Liver (tissue), 8 donors: ENCODE measurements at regions not wholly inside any gene's neighbourhood (a gene's known extent, or its start where the extent isn't known, plus 50 kb on each side); places are given as distances from the start of the nearest gene placed in this dataset.
"Not testable (repeated sequence)": the region's sequence is repeated elsewhere in the genome, so short reads cannot be mapped to it uniquely, and the experiment has no call there.

Experiments
- DNase-seq: peaks from one replicate; pipeline ENCODE4 v3.0.0-alpha.2; 2017; ENCODE audit warnings: low spot score
- H3K27ac ChIP-seq, 2 donors: one replicate each; pipeline ENCODE4 v1.7.0; 2013; ENCODE audit warnings: inconsistent platforms in 2 of 2, low read length in 2 of 2, control low read depth in 1 of 2, low read depth in 1 of 2, mild to moderate bottlenecking in 1 of 2
- H3K27me3 ChIP-seq, 4 donors: one replicate each; pipeline versions ENCODE4 v1.6.1 to v1.7.0; 2013; ENCODE audit warnings: low read length in 3 of 4, inconsistent platforms in 1 of 4, mild to moderate bottlenecking in 1 of 4, moderate library complexity in 1 of 4; ENCODE audit not compliant: control insufficient read depth in 4 of 4, insufficient read depth in 4 of 4
- H3K36me3 ChIP-seq, 4 donors: one replicate each; pipeline versions ENCODE4 v1.6.1 to v1.7.0; 2013; ENCODE audit warnings: low read length in 3 of 4, mild to moderate bottlenecking in 3 of 4, low read depth in 1 of 4, moderate library complexity in 1 of 4; ENCODE audit not compliant: control insufficient read depth in 4 of 4, insufficient read depth in 3 of 4
- H3K4me1 ChIP-seq, 4 donors: one replicate each; pipeline versions ENCODE4 v1.6.1 to v1.7.0; 2013; ENCODE audit warnings: low read length in 3 of 4, mild to moderate bottlenecking in 3 of 4, moderate library complexity in 1 of 4; ENCODE audit not compliant: control insufficient read depth in 4 of 4, insufficient read depth in 4 of 4
- H3K4me3 ChIP-seq, 3 donors: one replicate each; pipeline versions ENCODE4 v1.6.1 to v1.7.0; 2013; ENCODE audit warnings: low read length in 3 of 3, control low read depth in 1 of 3, low read depth in 1 of 3, mild to moderate bottlenecking in 1 of 3
- H3K9ac ChIP-seq, 2 donors: one replicate each; pipeline ENCODE4 v1.7.0; 2013; ENCODE audit warnings: low read length in 2 of 2, mild to moderate bottlenecking in 2 of 2, moderate library complexity in 2 of 2, control low read depth in 1 of 2, low read depth in 1 of 2
- H3K9me3 ChIP-seq, 4 donors: one replicate each; pipeline versions ENCODE4 v1.6.1 to v1.7.0; 2013; ENCODE audit warnings: low read length in 3 of 4; ENCODE audit not compliant: control insufficient read depth in 4 of 4
- EGR1 ChIP-seq, 2 donors: IDR thresholded peaks; 2 replicates each; pipeline ENCODE4 v1.6.1; 2016 to 2018; ENCODE audit warnings: antibody characterized with exemption in 2 of 2, low read depth in 2 of 2
- FOXA2 ChIP-seq: IDR thresholded peaks from 2 replicates; pipeline ENCODE4 v1.6.1; 2016; ENCODE audit warnings: antibody characterized with exemption
- GABPA ChIP-seq, 2 donors: IDR thresholded peaks in 1 of 2; conservative IDR thresholded peaks in 1 of 2; 2 replicates each; pipeline ENCODE4 v1.6.1; 2016; ENCODE audit warnings: antibody characterized with exemption in 2 of 2, mild to moderate bottlenecking in 1 of 2, moderate library complexity in 1 of 2
- HNF4A ChIP-seq, 2 donors: conservative IDR thresholded peaks; 2 replicates each; pipeline ENCODE4 v1.6.1; 2016; ENCODE audit warnings: antibody characterized with exemption in 2 of 2, mild to moderate bottlenecking in 2 of 2
- HNF4G ChIP-seq: IDR thresholded peaks from 2 replicates; pipeline ENCODE4 v1.6.1; 2016; ENCODE audit warnings: antibody characterized with exemption
- JUND ChIP-seq, 2 donors: IDR thresholded peaks; 2 replicates each; pipeline ENCODE4 v1.6.1; 2016; ENCODE audit warnings: antibody characterized with exemption in 2 of 2
- NR2F2 ChIP-seq: IDR thresholded peaks from 2 replicates; pipeline ENCODE4 v1.6.1; 2016; ENCODE audit warnings: antibody characterized with exemption
- RAD21 ChIP-seq, 2 donors: IDR thresholded peaks; 2 replicates each; pipeline ENCODE4 v1.6.1; 2016; ENCODE audit warnings: antibody characterized with exemption in 2 of 2, mild to moderate bottlenecking in 2 of 2
- SP1 ChIP-seq: IDR thresholded peaks from 2 replicates; pipeline ENCODE4 v1.6.1; 2018; ENCODE audit warnings: antibody characterized with exemption, mild to moderate bottlenecking
- TAF1 ChIP-seq: conservative IDR thresholded peaks from 2 replicates; pipeline ENCODE4 v1.6.1; 2016; ENCODE audit warnings: antibody characterized with exemption, mild to moderate bottlenecking
- YY1 ChIP-seq: IDR thresholded peaks from 2 replicates; pipeline ENCODE4 v1.6.1; 2016; ENCODE audit warnings: antibody characterized with exemption, mild to moderate bottlenecking
- WGBS: extraction: QIAGEN DNeasy Blood & Tissue Kit; methylation state at CpG from one replicate; pipeline ENCODE4 v1.1.7; 2013; 5-methylcytosine and 5-hydroxymethylcytosine counted together
- TF ChIP-seq, protein P1 (sequence below): IDR thresholded peaks from 2 replicates; pipeline ENCODE4 v1.6.1; 2016; ENCODE audit warnings: antibody characterized with exemption
- TF ChIP-seq, protein P2 (sequence below): IDR thresholded peaks from 2 replicates; pipeline ENCODE4 v1.6.1; 2016; ENCODE audit warnings: antibody characterized with exemption
- TF ChIP-seq, protein P3 (sequence below): IDR thresholded peaks from 2 replicates; pipeline ENCODE4 v1.6.1; 2016; ENCODE audit warnings: antibody characterized with exemption
- TF ChIP-seq, protein P4 (sequence below): fragments of 150-350 bp; IDR thresholded peaks from 2 replicates; pipeline ENCODE4 v1.5.1; 2017; ENCODE audit warnings: improper control_type of control experiment, low read depth, low read length; ENCODE audit not compliant: missing input control
- TF ChIP-seq, protein P5 (sequence below): IDR thresholded peaks from 2 replicates; pipeline ENCODE4 v1.6.1; 2016; ENCODE audit warnings: antibody characterized with exemption, mild to moderate bottlenecking
- donor health status: healthy.
- donor health status: healthy.
- donor health status: healthy.
- donor health status: healthy.
- donor health status: healthy.

DNA sequence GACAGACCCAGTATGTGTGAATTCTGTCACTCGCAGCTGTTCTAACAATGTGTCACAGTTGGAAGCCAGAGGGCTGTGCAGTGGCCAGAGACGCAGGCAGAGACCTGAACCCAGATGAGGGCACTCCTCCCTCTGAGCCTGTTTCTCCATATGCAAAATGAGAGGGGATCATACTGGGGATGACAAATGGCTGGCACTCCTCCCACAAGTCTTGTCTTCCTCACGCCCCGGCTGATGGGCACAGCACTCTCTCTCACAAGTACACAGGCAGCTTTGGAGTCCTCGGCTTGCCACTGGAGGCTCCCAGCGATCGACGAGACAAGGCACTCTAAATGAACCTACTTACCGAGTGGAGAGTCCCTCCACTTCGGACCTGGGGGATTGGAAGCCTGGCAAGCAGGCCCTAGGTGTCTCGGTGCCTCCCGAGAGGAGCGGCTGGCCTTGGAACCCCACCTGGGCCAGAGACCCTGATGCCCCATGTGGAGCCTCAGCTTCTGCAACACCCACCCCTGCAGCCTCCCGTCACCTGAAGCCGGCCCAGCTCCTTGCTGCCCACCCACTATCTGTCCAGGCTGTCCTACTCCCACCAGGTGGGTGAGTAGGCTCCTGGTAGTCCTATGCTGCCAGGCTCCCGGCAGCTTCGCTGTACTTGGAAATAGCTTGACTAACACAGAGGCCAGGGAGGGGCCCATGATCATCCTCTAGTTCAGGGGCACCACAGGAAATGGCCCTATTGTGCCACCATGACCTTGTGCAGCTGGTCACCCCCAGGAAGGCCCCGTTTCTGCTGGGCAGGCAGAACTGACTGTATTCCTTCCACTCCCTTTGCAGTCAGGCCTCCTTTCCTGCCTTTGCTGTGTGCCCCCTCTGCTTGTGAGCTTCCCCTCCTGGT, 65.0 kb upstream of the IQSEC1 start:
- H3K27ac ChIP-seq, result no peak overlapping the region
- 86% methylated on average over 18 of the region's 18 CpGs for WGBS
- no peak for TF ChIP-seq GABPA (IDR thresholded peaks at IDR 0.05 in 1 of 2, conservative IDR thresholded peaks at IDR 0.05 in 1 of 2)
- TF ChIP-seq YY1, result no peak
- TF ChIP-seq TAF1, result no peak
- TF ChIP-seq, protein P1, sequence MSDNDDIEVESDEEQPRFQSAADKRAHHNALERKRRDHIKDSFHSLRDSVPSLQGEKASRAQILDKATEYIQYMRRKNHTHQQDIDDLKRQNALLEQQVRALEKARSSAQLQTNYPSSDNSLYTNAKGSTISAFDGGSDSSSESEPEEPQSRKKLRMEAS, result no peak
- no peak for TF ChIP-seq FOXA2
- TF ChIP-seq, protein P2, sequence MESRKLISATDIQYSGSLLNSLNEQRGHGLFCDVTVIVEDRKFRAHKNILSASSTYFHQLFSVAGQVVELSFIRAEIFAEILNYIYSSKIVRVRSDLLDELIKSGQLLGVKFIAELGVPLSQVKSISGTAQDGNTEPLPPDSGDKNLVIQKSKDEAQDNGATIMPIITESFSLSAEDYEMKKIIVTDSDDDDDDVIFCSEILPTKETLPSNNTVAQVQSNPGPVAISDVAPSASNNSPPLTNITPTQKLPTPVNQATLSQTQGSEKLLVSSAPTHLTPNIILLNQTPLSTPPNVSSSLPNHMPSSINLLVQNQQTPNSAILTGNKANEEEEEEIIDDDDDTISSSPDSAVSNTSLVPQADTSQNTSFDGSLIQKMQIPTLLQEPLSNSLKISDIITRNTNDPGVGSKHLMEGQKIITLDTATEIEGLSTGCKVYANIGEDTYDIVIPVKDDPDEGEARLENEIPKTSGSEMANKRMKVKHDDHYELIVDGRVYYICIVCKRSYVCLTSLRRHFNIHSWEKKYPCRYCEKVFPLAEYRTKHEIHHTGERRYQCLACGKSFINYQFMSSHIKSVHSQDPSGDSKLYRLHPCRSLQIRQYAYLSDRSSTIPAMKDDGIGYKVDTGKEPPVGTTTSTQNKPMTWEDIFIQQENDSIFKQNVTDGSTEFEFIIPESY, result no peak
- no peak for TF ChIP-seq SP1
- TF ChIP-seq RAD21 (IDR thresholded peaks at IDR 0.05), result no peak
- TF ChIP-seq EGR1 (IDR thresholded peaks at IDR 0.05; ENCODE audit: low read depth in 2 of 2), result no peak
- no peak for TF ChIP-seq HNF4G
- TF ChIP-seq JUND (IDR thresholded peaks at IDR 0.05), result no peak
- no peak for TF ChIP-seq NR2F2
- TF ChIP-seq, protein P3, sequence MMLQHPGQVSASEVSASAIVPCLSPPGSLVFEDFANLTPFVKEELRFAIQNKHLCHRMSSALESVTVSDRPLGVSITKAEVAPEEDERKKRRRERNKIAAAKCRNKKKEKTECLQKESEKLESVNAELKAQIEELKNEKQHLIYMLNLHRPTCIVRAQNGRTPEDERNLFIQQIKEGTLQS, result no peak

DNA sequence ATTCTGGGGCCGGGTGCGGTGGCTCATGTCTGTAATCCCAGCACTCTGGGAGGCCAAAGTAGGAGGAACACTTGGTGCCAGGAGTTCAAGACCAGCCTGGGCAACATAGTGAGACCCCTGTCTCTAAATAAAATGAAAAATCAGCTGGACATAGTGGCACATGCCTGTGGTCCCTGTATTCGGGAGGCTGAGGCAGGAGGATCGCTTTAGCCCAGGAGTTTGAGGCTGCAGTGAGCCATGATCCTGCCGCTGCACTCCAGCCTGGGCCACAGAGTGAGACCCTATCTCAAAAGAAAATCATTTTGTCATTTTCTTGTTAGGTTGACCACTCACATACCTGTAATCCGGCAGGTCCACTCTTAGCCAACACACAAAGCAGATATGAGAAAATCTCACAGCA, 63.6 kb upstream of the IQSEC1 start:
- not testable (repeated sequence) for H3K27ac ChIP-seq, H3K9ac ChIP-seq, H3K4me3 ChIP-seq, H3K27me3 ChIP-seq, H3K9me3 ChIP-seq, DNase-seq, H3K4me1 ChIP-seq, H3K36me3 ChIP-seq
- WGBS, result 95% methylated on average over 6 of the region's 6 CpGs

More for the DNA sequence above, 65.0 kb upstream of the IQSEC1 start:
- H3K9ac ChIP-seq, result no peak overlapping the region
- H3K4me1 ChIP-seq, result no peaks in the 10 kb centered on the region
- no peaks in the 10 kb centered on the region for H3K36me3 ChIP-seq
- no peak overlapping the region for H3K4me3 ChIP-seq
- H3K27me3 ChIP-seq, result no peaks in the 10 kb centered on the region
- DNase-seq, result no peak
- no peaks in the 10 kb centered on the region for H3K9me3 ChIP-seq

DNA sequence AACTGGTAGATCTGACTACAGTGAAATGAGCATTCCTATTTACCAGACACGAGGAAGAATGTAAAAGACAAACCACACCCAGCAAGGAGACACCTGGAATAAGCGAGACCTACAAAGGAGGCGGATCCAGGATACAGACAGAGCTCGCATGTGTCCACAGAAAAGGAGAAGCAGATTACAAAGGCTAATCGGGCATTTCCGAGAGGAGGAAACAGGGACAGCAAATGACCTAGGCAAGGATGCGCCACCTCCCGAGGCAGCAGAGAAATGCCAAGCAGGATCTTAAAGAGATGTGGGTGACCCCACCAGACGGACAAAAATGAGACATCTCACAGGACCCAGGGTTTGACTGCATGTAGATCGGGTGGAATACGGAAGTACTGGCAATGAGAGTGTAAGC, 63.2 kb upstream of the IQSEC1 start:
- DNase-seq, result no peak
- H3K36me3 ChIP-seq, result no peaks in the 10 kb centered on the region
- H3K4me3 ChIP-seq, result no peak overlapping the region
- H3K9ac ChIP-seq, result no peak overlapping the region
- no peaks in the 10 kb centered on the region for H3K9me3 ChIP-seq
- H3K4me1 ChIP-seq, result no peaks in the 10 kb centered on the region
- no peaks in the 10 kb centered on the region for H3K27me3 ChIP-seq
- H3K27ac ChIP-seq, result no peak overlapping the region
- WGBS, result 87% methylated on average over 11 of the region's 11 CpGs
- no peak for TF ChIP-seq RAD21 (IDR thresholded peaks at IDR 0.05)
- TF ChIP-seq, protein P4, sequence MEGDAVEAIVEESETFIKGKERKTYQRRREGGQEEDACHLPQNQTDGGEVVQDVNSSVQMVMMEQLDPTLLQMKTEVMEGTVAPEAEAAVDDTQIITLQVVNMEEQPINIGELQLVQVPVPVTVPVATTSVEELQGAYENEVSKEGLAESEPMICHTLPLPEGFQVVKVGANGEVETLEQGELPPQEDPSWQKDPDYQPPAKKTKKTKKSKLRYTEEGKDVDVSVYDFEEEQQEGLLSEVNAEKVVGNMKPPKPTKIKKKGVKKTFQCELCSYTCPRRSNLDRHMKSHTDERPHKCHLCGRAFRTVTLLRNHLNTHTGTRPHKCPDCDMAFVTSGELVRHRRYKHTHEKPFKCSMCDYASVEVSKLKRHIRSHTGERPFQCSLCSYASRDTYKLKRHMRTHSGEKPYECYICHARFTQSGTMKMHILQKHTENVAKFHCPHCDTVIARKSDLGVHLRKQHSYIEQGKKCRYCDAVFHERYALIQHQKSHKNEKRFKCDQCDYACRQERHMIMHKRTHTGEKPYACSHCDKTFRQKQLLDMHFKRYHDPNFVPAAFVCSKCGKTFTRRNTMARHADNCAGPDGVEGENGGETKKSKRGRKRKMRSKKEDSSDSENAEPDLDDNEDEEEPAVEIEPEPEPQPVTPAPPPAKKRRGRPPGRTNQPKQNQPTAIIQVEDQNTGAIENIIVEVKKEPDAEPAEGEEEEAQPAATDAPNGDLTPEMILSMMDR, result no peak
- TF ChIP-seq, protein P5, sequence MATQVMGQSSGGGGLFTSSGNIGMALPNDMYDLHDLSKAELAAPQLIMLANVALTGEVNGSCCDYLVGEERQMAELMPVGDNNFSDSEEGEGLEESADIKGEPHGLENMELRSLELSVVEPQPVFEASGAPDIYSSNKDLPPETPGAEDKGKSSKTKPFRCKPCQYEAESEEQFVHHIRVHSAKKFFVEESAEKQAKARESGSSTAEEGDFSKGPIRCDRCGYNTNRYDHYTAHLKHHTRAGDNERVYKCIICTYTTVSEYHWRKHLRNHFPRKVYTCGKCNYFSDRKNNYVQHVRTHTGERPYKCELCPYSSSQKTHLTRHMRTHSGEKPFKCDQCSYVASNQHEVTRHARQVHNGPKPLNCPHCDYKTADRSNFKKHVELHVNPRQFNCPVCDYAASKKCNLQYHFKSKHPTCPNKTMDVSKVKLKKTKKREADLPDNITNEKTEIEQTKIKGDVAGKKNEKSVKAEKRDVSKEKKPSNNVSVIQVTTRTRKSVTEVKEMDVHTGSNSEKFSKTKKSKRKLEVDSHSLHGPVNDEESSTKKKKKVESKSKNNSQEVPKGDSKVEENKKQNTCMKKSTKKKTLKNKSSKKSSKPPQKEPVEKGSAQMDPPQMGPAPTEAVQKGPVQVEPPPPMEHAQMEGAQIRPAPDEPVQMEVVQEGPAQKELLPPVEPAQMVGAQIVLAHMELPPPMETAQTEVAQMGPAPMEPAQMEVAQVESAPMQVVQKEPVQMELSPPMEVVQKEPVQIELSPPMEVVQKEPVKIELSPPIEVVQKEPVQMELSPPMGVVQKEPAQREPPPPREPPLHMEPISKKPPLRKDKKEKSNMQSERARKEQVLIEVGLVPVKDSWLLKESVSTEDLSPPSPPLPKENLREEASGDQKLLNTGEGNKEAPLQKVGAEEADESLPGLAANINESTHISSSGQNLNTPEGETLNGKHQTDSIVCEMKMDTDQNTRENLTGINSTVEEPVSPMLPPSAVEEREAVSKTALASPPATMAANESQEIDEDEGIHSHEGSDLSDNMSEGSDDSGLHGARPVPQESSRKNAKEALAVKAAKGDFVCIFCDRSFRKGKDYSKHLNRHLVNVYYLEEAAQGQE, result no peak
- no peak for TF ChIP-seq YY1
- TF ChIP-seq, protein P2, result no peak
- no peak for TF ChIP-seq SP1
- TF ChIP-seq TAF1, result no peak
- TF ChIP-seq HNF4A (conservative IDR thresholded peaks at IDR 0.05), result no peak
- no peak for TF ChIP-seq HNF4G
- TF ChIP-seq, protein P3, result no peak
